Daoy (cell line): ENCODE measurements at regions not wholly inside any gene's neighbourhood (a gene's known extent, or its start where the extent isn't known, plus 50 kb on each side); places are given as distances from the start of the nearest gene placed in this dataset.
"Not testable (repeated sequence)": the region's sequence is repeated elsewhere in the genome, so short reads cannot be mapped to it uniquely, and the experiment has no call there.

Source experiments
- DNase-seq: peaks from one replicate; pipeline ENCODE4 v3.0.0-alpha.2; 2015; ENCODE audit warnings: low read depth

GRCh38 chr5:125673359-125673950 is 749.8 kb upstream of the GRAMD2B start:
- no peak for DNase-seq

- no peak for DNase-seq
These were observed 743.7 kb upstream of the GRAMD2B start for GRCh38 chr5:125679522-125679921.

GRCh38 chr5:125683669-125684068 is 739.5 kb upstream of the GRAMD2B start:
- no peak for DNase-seq

DNA sequence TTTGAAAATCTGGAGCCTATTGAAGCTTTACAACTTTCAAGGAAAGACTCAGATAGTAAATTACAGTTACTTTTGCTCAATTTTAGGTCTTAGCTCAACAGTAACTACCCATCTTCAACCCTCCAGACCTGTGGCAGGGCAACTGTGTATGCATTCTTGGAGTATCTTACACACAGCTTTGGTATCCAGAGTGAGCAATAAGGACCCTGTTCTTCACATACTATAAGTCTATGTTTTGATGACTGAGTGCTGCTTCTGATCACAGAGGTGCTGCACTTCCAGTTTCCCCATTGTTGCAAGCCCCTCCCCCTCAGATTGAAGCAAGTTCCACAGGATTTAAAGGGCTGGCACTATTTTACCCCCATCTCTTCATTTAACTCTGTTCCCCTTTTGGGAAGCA is 737.4 kb upstream of the GRAMD2B start:
- DNase-seq: no peak

DNA sequence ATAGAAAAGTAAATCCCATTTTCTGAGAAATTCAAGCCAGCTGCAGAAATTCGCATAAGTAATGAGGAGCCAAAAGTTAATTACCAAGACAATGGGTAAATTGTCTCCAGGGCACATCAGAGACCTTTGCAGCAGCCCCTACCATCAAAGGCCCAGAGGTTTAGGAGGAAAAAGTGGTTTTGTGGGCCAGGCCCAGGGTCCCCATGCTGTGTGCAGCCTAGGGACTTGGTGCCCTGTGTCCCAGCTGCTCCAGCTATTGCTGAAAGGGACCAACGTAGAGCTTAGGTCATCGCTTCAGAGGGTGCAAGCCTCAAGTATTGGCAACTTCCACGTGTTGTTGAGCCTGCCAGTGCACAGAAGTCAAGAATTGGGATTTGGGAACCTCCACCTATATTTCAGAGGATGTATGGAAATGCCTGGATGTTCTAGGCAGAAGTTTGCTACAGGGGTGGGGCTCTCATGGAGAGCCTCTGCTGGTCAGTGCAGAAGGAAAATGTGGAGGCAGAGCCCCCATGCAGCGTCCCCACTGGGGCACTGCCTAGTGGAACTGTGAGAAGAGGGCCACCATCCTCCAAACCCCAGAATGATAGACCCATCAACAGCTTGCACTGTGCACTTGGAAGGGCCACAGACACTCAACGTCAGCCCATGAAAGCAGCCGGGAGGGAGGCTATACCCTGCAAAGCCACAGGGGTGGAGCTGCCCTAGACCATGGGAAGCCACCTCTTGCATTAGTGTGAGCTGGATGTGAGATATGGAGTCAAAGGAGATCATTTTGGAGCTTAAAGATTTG is 731.3 kb upstream of the GRAMD2B start:
- not testable (repeated sequence) for DNase-seq

DNA sequence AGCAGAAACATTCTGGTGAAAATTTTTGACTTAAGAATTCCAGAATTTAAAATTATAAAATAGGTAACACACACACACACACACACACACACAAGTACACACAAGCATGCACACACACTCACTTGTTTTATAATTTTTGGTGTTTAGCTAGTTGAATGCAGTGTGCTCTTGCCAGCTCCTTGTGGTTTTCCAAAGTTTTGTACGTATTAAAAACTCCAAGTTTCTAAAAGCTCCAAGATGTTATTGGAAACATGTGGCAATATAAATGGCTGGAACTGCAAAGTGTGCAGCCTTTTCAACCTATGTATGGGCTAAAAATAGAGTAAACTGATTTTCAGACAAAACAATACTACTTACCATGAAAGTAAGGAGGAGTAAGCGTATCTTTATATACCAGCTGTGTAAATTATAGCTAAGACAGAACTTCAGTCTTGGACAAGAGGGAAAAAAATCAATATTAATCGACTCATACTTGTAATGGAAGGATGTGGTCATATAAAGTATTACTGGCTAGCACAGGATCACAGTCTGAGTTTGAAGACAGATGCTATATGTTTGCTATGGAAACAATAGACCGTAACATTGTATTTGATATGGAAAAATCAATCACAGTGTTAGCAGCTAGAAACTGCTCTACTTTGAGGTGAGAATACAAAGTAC is 727.1 kb upstream of the GRAMD2B start:
- peak; percentile 7 for DNase-seq

DNA sequence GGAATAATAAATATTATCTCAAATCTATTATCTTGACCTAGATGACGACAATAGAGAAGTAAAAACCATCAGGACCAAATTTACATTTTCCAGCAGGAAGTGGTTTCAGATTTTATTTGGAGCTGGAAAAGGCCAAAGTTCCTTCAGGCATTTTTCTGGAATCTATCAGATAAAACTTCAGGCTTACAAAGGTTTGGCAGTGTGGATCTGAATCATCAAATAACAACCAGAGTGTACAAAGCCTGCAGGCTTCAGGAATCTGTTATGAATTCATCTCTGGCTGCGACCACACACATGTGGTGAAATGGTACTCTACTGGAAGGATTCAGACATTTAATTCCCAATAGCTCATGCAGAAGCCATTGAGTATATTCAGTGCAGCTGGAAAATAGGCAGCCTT is 726.4 kb upstream of the GRAMD2B start:
- peak; percentile 82 for DNase-seq

GRCh38 chr5:125698420-125698819 is 724.8 kb upstream of the GRAMD2B start:
- DNase-seq: no peak

- no peak for DNase-seq
These were observed 723.3 kb upstream of the GRAMD2B start for GRCh38 chr5:125699860-125700259.

GRCh38 chr5:125700380-125700861 is 722.8 kb upstream of the GRAMD2B start:
- DNase-seq: peak; percentile 37

DNA sequence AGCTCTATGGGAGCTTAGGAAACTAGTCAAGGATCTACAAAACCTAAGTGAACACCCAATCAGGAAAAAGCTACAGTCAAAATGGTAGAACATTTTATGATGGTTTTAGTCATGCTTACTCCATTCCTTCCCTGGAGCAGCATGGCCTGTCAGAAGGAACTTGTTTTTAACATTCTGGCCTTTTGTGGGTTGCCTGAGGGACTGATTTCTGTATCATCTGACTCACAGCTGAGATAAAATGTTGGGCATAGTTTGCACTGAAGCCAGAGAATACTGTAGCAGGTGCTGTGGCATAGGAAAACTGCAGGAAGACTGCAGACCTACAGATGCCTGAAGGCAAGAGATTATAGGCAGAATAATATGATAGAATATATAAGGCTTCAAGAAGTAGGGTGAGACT is 719.6 kb upstream of the GRAMD2B start:
- no peak for DNase-seq

GRCh38 chr5:125704888-125705287 is 718.3 kb upstream of the GRAMD2B start:
- no peak for DNase-seq

DNA sequence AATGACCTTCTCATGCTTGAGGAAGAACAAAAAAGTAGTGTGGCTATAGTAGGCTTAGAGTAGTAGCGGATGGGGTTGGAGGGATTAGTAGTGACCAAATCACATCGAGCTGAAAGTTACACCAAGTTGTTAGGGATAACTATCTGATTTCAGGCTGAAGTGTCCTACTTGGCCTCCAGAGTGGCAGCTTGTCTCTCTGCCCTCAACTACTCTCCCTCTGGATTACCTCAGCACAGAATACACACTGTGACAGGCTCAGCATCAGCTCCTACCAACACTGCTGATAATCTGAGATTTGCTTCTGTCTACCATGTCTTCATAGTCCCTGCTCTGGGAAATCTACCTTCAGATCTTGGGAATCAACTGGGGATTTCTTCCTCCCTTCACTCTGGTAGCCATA is 714.6 kb upstream of the GRAMD2B start:
- no peak for DNase-seq

- no peak for DNase-seq
These were observed 712.5 kb upstream of the GRAMD2B start for GRCh38 chr5:125710745-125711144.

DNA sequence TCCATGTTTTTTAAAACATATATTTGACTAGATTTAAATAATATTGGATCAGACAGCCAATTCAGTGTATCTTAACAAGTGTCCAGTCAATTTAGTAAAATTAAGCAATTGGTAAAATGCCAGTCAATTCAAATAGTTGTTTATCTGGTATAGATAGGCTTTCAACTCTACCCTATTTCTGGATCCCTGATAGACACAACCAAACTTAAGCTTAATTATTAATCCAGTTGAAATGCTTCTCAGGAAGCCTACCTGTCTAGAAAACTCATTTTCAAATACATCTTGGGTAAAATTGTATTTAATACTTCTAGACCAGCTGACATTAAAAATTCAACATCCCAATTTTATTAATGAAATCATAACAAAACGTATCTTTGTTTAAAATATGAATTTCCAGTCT is 710.8 kb upstream of the GRAMD2B start:
- no peak for DNase-seq

DNA sequence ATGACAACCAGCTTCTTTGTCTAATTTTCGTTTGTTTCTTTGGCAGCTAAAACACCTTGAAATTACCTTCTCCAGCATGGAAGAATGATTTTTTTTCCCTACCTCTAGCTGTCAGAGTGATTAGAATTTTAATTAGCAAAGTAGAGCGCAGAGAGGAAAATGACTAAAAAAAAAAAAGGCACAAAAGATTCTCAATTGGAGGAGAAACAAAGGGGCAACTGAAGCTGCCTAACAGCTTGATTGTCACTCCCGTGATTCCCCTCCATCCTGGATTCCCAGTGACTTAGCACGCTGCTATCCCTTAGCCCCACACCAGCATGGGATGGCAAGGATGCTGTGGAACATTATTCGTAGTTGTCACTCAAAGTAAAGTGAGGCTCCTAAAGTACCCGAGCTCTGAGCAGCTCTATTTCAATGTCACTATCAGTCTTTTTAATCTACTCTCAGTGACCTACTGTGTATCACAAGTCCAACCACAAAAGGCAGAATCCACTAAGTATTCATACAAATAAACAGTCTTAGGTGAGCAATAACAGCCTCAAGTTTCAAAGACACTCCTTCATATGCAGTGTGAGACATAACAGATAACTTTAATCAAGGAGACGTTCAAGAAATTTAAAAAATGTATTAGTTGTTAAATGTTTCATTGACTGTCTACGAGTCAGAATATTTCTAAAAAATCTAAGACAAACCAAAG is 710.0 kb upstream of the GRAMD2B start:
- DNase-seq: no peak

DNA sequence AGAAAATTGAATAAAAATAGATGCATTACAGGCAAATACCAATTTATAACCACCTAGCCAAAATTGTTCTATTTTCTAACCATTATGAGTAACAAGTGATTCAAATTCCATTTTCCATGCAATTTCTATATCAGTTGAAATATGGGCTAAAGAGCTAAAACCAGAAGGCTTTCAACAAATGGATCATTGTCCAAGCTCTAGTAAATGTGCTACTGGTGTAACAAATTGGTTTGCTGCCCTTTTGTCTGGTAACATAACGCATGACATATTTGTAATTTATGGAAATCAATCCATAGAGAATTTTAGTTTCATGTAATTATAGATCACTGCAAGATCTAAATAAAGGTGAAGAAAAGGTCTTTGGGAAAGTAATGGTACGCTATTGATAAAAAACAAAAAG is 708.0 kb upstream of the GRAMD2B start:
- no peak for DNase-seq

DNA sequence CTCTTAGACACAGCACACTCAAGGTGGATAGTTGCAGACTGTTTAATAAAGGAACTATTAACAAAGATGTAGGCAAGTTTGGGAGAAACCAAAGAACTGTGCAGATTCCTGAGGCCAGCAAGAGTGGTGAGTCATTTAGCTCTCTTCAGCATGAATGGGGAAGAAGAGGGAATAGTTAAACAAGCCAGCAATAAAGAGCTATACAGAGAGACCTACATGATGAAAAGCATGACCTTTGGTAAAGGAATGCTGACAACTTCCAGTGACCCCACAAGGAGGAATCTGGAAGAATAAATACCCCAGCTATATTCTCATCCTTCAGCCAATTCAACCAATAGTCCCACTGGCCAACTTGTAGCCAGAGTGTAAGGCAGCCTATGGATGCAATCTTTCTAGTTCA is 706.0 kb upstream of the GRAMD2B start:
- DNase-seq: peak; percentile 55

GRCh38 chr5:125719681-125720347 is 703.4 kb upstream of the GRAMD2B start:
- peak; percentile 6 for DNase-seq

DNA sequence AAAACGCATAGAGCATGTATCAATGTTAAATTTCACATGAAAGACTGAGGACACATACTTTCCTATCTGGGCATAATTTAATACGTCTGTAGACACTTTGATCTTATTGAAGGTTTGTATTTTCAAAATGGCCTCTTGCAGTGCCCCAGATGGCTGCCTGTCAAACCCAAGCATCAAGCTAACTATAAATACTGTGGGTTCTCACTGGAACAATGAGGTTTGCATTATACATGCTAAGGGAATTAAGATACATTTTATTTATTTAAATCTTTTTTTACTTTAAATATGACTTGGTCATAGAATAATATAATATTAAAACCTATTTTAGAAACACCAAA is 702.9 kb upstream of the GRAMD2B start:
- DNase-seq: no peak

GRCh38 chr5:125720721-125721120 is 702.5 kb upstream of the GRAMD2B start:
- no peak for DNase-seq

DNA sequence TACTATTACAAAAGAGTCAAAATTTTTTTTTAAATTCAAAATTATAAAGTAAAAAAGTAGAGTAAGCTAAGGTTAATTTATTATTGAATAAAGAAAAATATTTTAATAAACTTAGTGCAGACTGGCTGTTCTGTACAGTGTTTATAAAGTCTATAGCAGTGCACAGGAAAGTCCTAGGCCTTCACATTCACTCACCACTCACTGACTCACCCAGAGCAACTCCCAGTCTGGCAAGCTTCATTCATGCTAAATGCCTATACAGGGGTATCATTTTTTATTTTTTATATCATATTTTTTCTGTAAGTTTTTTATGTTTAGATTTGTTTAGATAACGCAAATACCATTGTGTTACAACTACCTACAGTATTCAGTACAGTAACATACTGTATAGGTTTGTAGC is 700.7 kb upstream of the GRAMD2B start:
- no peak for DNase-seq
